ENCODE measurements at regions not wholly inside any gene's neighbourhood (a gene's known extent, or its start where the extent isn't known, plus 50 kb on each side); places are given as distances from the start of the nearest gene placed in this dataset.

DNA sequence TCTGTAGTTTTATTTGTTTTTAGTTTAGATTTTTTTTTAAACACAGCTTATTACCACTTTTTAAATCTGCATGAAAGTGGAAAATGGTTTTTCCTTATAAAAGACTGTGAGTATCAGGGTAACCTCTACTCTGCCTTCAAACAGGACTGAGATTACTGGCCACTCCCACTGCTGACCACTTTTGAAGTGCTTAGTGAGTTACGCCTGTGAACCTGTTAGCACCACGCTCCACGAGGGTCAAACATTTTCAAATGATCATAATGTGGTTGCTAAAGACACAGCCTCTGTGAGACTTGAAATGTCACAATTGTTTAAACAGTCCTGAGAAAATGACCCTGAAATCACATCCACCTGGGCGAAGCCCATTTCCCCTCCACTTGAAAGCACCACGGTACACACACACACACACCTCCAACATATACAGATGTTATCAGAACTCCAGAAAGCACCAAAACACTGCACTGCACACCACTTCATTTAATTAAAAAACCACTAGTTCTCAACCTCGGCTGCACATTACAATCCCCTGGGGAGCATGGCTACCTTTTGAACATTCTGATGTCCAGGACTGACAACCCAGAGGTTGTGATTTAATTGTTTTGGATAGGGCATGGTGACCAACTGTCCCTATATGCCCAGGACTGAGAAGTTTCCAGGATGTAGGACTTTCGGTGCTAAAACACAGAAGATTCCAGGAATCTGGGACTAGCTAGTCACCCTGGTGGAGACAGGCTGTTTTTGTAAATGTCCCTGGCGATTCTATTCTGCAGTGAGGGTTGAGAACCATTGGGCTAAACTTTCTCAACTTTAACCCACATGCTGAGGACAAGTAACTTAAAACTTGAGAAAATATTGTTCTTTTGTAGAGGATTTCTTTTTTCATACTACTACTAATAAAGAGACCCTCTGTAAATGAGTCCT, 176.4 kb upstream of the MYLIP start:
- no peak for TF ChIP-seq RFX5 (IDR thresholded peaks at IDR 0.05; ENCODE audit: low read length)
- TF ChIP-seq, protein P1, sequence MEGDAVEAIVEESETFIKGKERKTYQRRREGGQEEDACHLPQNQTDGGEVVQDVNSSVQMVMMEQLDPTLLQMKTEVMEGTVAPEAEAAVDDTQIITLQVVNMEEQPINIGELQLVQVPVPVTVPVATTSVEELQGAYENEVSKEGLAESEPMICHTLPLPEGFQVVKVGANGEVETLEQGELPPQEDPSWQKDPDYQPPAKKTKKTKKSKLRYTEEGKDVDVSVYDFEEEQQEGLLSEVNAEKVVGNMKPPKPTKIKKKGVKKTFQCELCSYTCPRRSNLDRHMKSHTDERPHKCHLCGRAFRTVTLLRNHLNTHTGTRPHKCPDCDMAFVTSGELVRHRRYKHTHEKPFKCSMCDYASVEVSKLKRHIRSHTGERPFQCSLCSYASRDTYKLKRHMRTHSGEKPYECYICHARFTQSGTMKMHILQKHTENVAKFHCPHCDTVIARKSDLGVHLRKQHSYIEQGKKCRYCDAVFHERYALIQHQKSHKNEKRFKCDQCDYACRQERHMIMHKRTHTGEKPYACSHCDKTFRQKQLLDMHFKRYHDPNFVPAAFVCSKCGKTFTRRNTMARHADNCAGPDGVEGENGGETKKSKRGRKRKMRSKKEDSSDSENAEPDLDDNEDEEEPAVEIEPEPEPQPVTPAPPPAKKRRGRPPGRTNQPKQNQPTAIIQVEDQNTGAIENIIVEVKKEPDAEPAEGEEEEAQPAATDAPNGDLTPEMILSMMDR (IDR thresholded peaks at IDR 0.05): no peak
- no peak for TF ChIP-seq CHD2 (IDR thresholded peaks at IDR 0.05; ENCODE audit: low read length, partially characterized antibody)
- TF ChIP-seq POLR2AphosphoS5 (IDR thresholded peaks at IDR 0.05; ENCODE audit: low read depth, low read length): no peak
